Right atrium auricular region (tissue), 2 donors: ENCODE measurements at regions not wholly inside any gene's neighbourhood (a gene's known extent, or its start where the extent isn't known, plus 50 kb on each side); places are given as distances from the start of the nearest gene placed in this dataset.

Experiments used
- DNase-seq: peaks from one replicate; pipeline ENCODE4 v3.0.0-alpha.2; 2019; ENCODE audit warnings: low spot score
- H3K27ac ChIP-seq, 2 donors: fragments of 200-600 bp; sonication (generic); 1 replicate in 1 of 2; 2 replicates in 1 of 2; pipeline ENCODE4 v1.5.1; 2016 to 2019
- H3K27me3 ChIP-seq, 2 donors: fragments of 200-600 bp; sonication (generic); one replicate each; pipeline versions ENCODE4 v1.5.1 to v1.6.0; 2017 to 2019
- H3K36me3 ChIP-seq: fragments of 200-600 bp; sonication (generic); one replicate; pipeline ENCODE4 v1.5.1; 2016
- H3K4me1 ChIP-seq, 2 donors: fragments of 200-600 bp; sonication (generic); one replicate each; pipeline versions ENCODE4 v1.5.1 to v1.6.0; 2017 to 2019
- H3K4me3 ChIP-seq, 2 donors: fragments of 200-600 bp; sonication (generic); 1 replicate in 1 of 2; 2 replicates in 1 of 2; pipeline ENCODE4 v1.5.1; 2017 to 2019; ENCODE audit warnings: mild to moderate bottlenecking in 1 of 2, moderate library complexity in 1 of 2
- H3K9me3 ChIP-seq, 2 donors: fragments of 200-600 bp; sonication (generic); one replicate each; pipeline ENCODE4 v1.5.1; 2019
- TF ChIP-seq, protein P1 (sequence below), 2 donors: fragments of 200-600 bp; sonication (generic); IDR thresholded peaks; one replicate each; pipeline ENCODE4 v1.5.1; 2019; ENCODE audit warnings: antibody characterized with exemption in 2 of 2

DNA sequence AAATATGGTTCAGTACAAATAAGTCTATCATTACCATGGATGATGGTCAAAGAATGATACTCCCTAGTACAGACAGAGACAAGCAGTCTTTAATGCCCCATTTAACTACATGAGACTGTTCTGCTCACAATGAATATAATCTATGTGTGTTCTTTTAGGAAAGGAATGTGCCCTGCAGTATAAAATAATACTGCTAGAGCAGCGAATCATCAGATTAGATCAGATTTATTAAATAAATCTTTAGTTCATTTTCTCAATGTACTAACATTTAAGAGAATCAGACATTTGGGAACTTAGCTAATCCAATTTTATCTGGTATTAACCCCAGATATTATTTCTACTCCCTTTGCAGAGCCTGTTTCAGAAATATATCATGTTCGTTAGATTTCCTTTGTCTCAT lies 272.0 kb upstream of the GCFC2 start:
- TF ChIP-seq, protein P1, sequence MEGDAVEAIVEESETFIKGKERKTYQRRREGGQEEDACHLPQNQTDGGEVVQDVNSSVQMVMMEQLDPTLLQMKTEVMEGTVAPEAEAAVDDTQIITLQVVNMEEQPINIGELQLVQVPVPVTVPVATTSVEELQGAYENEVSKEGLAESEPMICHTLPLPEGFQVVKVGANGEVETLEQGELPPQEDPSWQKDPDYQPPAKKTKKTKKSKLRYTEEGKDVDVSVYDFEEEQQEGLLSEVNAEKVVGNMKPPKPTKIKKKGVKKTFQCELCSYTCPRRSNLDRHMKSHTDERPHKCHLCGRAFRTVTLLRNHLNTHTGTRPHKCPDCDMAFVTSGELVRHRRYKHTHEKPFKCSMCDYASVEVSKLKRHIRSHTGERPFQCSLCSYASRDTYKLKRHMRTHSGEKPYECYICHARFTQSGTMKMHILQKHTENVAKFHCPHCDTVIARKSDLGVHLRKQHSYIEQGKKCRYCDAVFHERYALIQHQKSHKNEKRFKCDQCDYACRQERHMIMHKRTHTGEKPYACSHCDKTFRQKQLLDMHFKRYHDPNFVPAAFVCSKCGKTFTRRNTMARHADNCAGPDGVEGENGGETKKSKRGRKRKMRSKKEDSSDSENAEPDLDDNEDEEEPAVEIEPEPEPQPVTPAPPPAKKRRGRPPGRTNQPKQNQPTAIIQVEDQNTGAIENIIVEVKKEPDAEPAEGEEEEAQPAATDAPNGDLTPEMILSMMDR (IDR thresholded peaks at IDR 0.05) = no peak
- H3K4me3 ChIP-seq = no peak overlapping the region
- DNase-seq = no peak
- H3K4me1 ChIP-seq = no peaks in the 10 kb centered on the region
- H3K36me3 ChIP-seq = no peaks in the 10 kb centered on the region
- H3K27ac ChIP-seq = no peak overlapping the region
- H3K27me3 ChIP-seq = no peaks in the 10 kb centered on the region
- H3K9me3 ChIP-seq = no peaks in the 10 kb centered on the region

DNA sequence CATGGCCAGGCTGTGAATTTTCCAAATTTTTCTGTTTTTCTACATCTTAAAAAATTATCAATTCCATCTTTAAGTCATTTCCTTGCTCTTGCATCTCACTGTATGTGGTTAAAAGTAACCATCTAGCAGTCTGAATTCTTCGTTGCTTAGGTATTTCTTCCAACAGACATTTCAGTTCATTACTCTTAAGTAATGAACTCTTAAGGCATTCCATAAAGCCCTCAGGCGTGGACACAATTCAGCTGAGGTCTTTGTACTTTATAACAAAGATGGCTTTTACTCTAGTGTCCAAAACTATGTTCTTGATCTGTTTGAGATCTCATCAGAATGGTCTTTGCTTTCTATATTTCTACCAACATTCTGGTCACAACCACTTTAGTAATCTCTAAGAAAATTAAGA lies 253.9 kb upstream of the GCFC2 start:
- no peak overlapping the region for H3K27ac ChIP-seq
- no peak overlapping the region for H3K4me3 ChIP-seq
- no peaks in the 10 kb centered on the region for H3K9me3 ChIP-seq
- no peak for DNase-seq
- no peaks in the 10 kb centered on the region for H3K4me1 ChIP-seq
- H3K36me3 ChIP-seq = no peaks in the 10 kb centered on the region
- no peaks in the 10 kb centered on the region for H3K27me3 ChIP-seq
- TF ChIP-seq, protein P1 (IDR thresholded peaks at IDR 0.05) = no peak

DNA sequence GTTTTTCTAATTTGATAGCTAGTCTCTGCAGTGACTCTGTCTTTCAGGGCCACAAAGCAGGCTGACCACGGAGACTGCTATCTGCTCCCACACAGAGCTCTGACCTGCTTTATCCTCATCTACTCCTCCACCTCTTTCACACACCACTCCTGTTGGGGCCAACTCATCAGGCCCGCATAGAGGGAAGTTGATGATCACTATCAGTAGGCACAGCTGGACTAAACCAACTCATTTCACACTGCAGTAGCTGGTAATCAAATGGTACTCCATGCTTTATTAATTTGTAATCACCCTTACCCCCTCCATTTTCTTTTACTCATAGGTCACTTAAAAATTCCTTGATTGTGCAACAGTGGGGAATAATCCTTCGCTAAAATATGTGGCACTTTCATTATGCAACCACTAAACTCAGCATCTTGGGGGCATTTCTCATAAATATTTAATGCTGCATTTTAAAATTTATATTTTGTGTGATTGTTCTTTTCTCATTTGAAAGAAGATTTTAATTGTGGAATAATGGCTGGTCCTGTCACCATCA lies 249.8 kb upstream of the GCFC2 start:
- no peaks in the 10 kb centered on the region for H3K36me3 ChIP-seq
- H3K4me3 ChIP-seq = no peak overlapping the region
- H3K9me3 ChIP-seq = no peaks in the 10 kb centered on the region
- DNase-seq = no peak
- no peaks in the 10 kb centered on the region for H3K4me1 ChIP-seq
- TF ChIP-seq, protein P1 (IDR thresholded peaks at IDR 0.05) = no peak
- H3K27ac ChIP-seq = no peak overlapping the region
- no peaks in the 10 kb centered on the region for H3K27me3 ChIP-seq

DNA sequence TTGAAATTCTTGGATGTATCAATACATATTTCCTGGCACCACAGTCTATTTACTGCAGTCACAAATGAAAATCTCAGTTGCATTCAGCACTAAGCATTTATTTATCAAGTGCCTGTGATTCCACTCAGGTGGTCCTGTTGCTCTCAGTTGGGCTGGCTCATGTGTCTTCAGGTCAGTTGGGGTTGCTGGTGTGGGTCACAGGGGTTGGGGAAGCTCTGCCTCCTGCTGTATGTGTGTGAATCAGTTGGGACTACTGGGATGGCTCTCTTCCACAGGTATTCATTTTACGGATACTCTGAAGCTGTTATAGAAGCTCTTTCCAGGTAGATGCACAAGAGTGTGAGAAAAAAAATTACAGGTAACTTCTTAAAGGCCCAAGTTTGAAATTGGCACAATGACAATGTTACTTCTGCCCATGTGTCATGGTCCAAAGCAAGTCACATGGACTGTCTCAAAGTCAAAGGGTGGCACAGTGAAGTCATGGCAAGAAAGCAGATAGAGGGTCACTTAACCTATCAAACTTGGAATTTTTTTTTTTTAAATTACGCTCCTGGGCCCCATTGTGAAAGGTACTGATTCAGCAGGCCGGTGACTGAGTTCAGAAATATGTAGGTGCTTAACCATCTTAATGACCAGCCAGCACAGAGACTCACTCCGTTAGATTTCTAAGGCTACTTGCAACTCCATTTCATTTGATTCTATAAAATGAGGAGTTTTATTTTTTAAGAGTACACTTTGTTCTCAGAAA lies 249.2 kb upstream of the GCFC2 start:
- no peak overlapping the region for H3K4me3 ChIP-seq
- no peaks in the 10 kb centered on the region for H3K27me3 ChIP-seq
- H3K36me3 ChIP-seq = no peaks in the 10 kb centered on the region
- H3K4me1 ChIP-seq = no peaks in the 10 kb centered on the region
- H3K9me3 ChIP-seq = no peaks in the 10 kb centered on the region
- TF ChIP-seq, protein P1 (IDR thresholded peaks at IDR 0.05) = no peak
- DNase-seq = no peak
- H3K27ac ChIP-seq = no peak overlapping the region

DNA sequence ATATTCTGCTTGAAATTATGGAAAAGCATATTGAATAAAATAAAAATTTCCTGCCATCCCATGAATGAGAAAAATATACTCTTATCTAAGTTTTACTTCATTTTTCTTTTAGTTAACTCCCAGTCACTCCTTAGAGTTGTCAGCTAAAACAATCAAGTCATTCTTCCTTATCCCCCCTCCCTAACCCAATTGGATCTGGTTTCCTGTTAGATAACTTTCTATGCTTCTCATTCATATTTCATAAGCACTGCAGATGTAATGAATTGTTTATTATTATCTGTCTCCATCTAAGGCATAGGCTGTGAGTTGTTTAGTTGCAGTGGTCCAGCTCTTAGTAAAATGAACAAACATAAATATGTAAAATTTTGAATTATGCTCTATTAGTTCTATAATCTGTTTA lies 244.0 kb upstream of the GCFC2 start:
- Histone ChIP-seq H3K27ac (no peak overlapping the region), H3K4me3 (no peak overlapping the region), H3K27me3 (no peaks in the 10 kb centered on the region), H3K36me3 (no peaks in the 10 kb centered on the region), H3K4me1 (no peaks in the 10 kb centered on the region), H3K9me3 (no peaks in the 10 kb centered on the region)
- TF ChIP-seq, protein P1 (IDR thresholded peaks at IDR 0.05) = no peak
- DNase-seq = no peak

DNA sequence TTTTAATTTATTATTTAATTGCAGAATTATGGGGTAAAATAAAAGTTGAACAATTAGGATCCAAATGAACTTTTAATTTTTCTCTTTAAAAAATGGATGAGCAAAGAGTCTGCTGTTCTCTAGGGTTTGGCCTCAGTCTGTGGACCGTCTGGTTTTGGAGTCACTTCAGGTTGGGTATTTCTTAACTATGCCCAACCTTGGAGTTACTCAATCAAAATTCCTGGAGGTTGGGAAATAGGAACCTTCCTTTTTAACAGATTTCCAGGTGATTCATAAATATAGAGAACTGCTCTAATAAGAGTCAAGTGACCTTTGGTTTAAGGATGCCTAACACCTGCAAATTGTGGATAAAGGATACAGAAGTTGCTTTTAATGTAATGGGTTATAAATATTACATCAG lies 241.5 kb upstream of the GCFC2 start:
- Histone ChIP-seq H3K4me1 (no peaks in the 10 kb centered on the region), H3K9me3 (no peaks in the 10 kb centered on the region), H3K4me3 (no peak overlapping the region), H3K27me3 (no peaks in the 10 kb centered on the region), H3K27ac (no peak overlapping the region), H3K36me3 (no peaks in the 10 kb centered on the region)
- no peak for DNase-seq
- TF ChIP-seq, protein P1 (IDR thresholded peaks at IDR 0.05) = no peak
